ENCODE measurements at regions not wholly inside any gene's neighbourhood (a gene's known extent, or its start where the extent isn't known, plus 50 kb on each side); places are given as distances from the start of the nearest gene placed in this dataset.

- no TSS peak for BruUV-seq (replicated peaks)
- CTCF ChIA-PET = no interaction called here
- TF ChIP-seq FOS (IDR thresholded peaks at IDR 0.05; ENCODE audit: low read depth, low read length) = no peak
- TF ChIP-seq RFX5 (IDR thresholded peaks at IDR 0.05; ENCODE audit: low read depth, low read length) = no peak
- TF ChIP-seq MXI1 (IDR thresholded peaks at IDR 0.05; ENCODE audit: borderline replicate concordance, low read depth, low read length) = no peak
- TF ChIP-seq CHD1 (IDR thresholded peaks at IDR 0.05; ENCODE audit: low read depth, low read length) = no peak
- TF ChIP-seq CEBPB (IDR thresholded peaks at IDR 0.05; ENCODE audit: low read depth, low read length) = no peak
- no peak for TF ChIP-seq RAD21 (IDR thresholded peaks at IDR 0.05; ENCODE audit: low read length)
- TF ChIP-seq USF2 (IDR thresholded peaks at IDR 0.05; ENCODE audit: low read depth, low read length) = no peak
- TF ChIP-seq ELK1 (IDR thresholded peaks at IDR 0.05; ENCODE audit: borderline replicate concordance, low read depth, low read length) = no peak
- TF ChIP-seq SMC3 (IDR thresholded peaks at IDR 0.05; ENCODE audit: low read depth, low read length) = no peak
- TF ChIP-seq CTCF (conservative IDR thresholded peaks at IDR 0.05; ENCODE audit: low read depth, low read length) = no peak
- TF ChIP-seq MAFK (IDR thresholded peaks at IDR 0.05; ENCODE audit: low read depth, low read length) = no peak
- no peak for TF ChIP-seq BHLHE40 (IDR thresholded peaks at IDR 0.05; ENCODE audit: low read depth, low read length)
- no peak for TF ChIP-seq NFE2L2 (IDR thresholded peaks at IDR 0.05; ENCODE audit: low read depth, low read length)
- no peak for TF ChIP-seq RCOR1 (IDR thresholded peaks at IDR 0.05; ENCODE audit: insufficient replicate concordance, low read length)
- TF ChIP-seq MAZ (IDR thresholded peaks at IDR 0.05; ENCODE audit: borderline replicate concordance, low read depth, low read length) = no peak
- TF ChIP-seq POLR2A (IDR thresholded peaks at IDR 0.05; ENCODE audit: low read depth, low read length) = no peak
Measured at GRCh38 chr18:72634500-72634899, 90.4 kb upstream of the CBLN2 start.

More at GRCh38 chr18:72634500-72634899, 90.4 kb upstream of the CBLN2 start:
- dilution Hi-C loops (cut with HindIII; ENCODE audit: low sequenced_read_pairs, unreplicated experiment) (no loop called here), intact Hi-C loops (cut with micrococcal nuclease) (no loop called here), in situ Hi-C loops (cut with MboI; ENCODE audit: low sequenced_read_pairs) (no loop called here)
- ATAC-seq (ENCODE audit: low read depth) = no peak
- Histone ChIP-seq H3K4me2 (ENCODE audit: low read depth, low read length) (no peak overlapping the region), H3K4ac (ENCODE audit: low read depth, low read length) (no peak overlapping the region), H2BK15ac (ENCODE audit: low read depth, low read length) (no peak overlapping the region), H3K56ac (ENCODE audit: extremely low read depth, insufficient read depth, low read length) (no peak overlapping the region), H3K9me3 (ENCODE audit: control insufficient read depth, insufficient read depth, low read length) (peaks cover 6% of the 10 kb centered on the region), H3K4me3 (ENCODE audit: insufficient read depth, low read depth, low read length) (no peak overlapping the region), H2AK9ac (replicated peaks; ENCODE audit: low read depth, low read length, poor library complexity) (no peak overlapping the region), H2BK20ac (ENCODE audit: low read depth, low read length) (no peak overlapping the region), H3K27ac (ENCODE audit: insufficient read depth, low read length) (no peak overlapping the region), H3K9ac (ENCODE audit: low read depth, low read length) (no peak overlapping the region), H3K9me1 (ENCODE audit: insufficient read depth, low read length) (no peaks in the 10 kb centered on the region), H2BK120ac (ENCODE audit: low read depth, low read length) (no peak overlapping the region), H3K18ac (ENCODE audit: low read depth, low read length) (no peak overlapping the region), H3K4me1 (ENCODE audit: control insufficient read depth, insufficient read depth, low read length) (no peaks in the 10 kb centered on the region), H4K20me1 (ENCODE audit: insufficient read depth, low read length) (no peaks in the 10 kb centered on the region), H3K27me3 (ENCODE audit: control insufficient read depth, insufficient read depth, low read length) (no peaks in the 10 kb centered on the region), H3K23ac (ENCODE audit: low read depth, low read length) (no peak overlapping the region), H2BK5ac (ENCODE audit: low read depth, low read length, poor library complexity, severe bottlenecking) (no peak overlapping the region), H4K8ac (ENCODE audit: low read depth in 2 of 2, low read length in 2 of 2) (no peak overlapping the region), H2AK5ac (ENCODE audit: low read depth, low read length) (no peak overlapping the region), H3K14ac (replicated peaks; ENCODE audit: low read depth, low read length) (no peak overlapping the region), H4K91ac (ENCODE audit: insufficient read depth, low read depth, low read length) (no peak overlapping the region), H4K5ac (ENCODE audit: low read depth, low read length) (no peak overlapping the region), H3K79me1 (ENCODE audit: low read depth in 1 of 2, low read length in 2 of 2) (no peaks in the 10 kb centered on the region), H3K36me3 (ENCODE audit: control insufficient read depth, insufficient read depth, low read length) (no peaks in the 10 kb centered on the region), H2AFZ (replicated peaks; ENCODE audit: low read length, poor library complexity) (no peak overlapping the region)
- no CpG with 5 or more reads among the region's 2 CpGs for WGBS, 2 experiments (ENCODE audit: extremely low coverage in 2 of 2, insufficient read length in 1 of 2)
- POLR2A ChIA-PET (ENCODE audit: unreplicated experiment) = no interaction called here
- no peak for DNase-seq
